Activated CD8-positive, alpha-beta memory T cell treated with anti-CD3 and anti-CD28 coated beads, Interleukin-2, amount 50 U/mL, for 4 hours (primary cell): ENCODE measurements at regions not wholly inside any gene's neighbourhood (a gene's known extent, or its start where the extent isn't known, plus 50 kb on each side); places are given as distances from the start of the nearest gene placed in this dataset.
"Not testable (repeated sequence)": the region's sequence is repeated elsewhere in the genome, so short reads cannot be mapped to it uniquely, and the experiment has no call there.

ENCODE experiments used
- DNase-seq: peaks from one replicate; pipeline ENCODE4 v3.0.0-alpha.2; 2020

DNA sequence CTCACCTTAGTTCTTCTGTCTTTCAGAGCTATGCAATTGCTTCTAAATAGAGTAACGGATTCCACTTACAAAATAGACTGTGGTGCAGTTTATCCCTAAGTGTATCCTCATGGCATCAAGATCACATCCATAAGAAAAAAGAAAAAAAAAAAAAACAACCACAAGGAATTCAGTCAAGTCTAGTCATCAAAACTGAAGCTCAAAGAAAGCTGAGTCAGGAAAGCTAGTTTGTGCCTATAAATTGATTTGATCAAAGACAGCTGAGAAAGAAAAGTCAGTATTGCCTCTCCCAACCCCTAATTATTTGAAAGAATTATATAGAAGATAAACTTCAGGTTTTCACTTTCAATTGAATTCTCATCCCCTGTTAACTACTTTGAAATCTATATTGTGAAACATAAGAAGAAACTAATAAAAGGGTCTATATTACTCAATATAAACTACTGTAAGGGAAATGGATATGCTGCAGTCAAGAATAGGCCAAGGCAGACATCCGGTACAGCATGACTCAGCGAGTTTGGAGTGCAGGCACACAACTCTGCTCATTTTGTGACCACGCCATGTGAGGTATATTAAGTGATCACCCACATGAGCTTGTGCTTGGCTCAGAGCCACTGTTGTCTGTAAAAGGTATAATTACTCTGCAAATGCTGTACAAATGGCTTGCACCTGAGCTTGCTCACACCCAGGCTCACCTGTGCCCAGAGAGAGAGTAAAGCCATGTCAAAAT, 568.1 kb upstream of the CRIM1 start:
- DNase-seq = no peak

DNA sequence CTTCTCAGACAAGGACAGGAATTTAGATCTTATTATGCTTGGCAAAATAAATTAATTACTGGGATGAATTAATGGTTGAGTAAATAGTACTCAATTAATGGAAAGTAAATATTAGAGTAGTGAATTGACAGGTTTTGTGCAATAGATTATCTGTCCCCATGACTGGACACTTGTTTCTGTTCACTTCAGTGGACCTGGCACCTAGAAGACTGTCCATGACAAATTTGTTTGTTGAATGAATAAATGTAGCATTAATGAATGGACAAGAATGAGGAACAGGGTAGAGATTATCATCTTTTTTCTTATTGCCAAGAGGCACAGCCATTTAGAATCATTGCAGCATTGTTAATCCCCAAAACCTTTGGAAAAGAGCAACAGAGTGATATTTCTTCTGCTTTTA, 570.0 kb upstream of the CRIM1 start:
- DNase-seq = no peak

DNA sequence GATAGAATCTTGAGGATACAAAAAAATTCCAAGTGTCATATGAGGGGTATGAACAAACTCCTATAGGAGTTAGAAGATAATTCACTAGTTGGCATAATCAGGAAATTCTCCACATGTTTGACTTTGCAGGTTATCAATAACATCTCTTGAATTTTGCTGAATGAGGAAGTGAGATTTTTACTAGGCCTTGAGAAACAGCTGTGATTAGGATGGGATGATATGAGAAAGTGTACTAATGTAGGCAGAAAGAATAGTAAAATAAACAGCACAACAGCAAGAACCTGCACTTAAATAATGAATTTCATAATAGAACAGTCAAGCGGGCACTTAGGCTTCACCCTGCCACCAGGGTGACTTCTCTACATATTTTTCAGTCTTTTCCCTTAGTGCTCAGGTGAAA, 570.8 kb upstream of the CRIM1 start:
- no peak for DNase-seq

DNA sequence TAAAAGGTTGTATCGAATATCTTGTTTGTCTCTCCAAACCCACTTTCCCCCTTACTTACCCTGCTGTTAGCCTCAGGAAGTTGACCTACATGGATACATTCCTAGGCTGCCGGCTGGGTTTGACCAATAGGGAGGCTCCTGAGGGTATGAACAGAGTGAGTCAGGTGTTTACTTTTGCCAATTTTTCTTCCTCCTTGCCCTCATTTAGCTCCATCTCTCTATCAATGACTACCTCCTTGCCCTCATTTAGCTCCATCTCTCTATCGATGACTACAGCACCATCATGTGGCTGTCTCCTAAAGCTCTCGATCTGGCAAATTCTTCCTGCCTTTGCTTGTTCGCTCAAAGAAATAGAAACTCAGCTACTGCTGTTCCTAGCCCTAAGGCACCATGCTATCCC, 571.9 kb upstream of the CRIM1 start:
- DNase-seq = no peak

DNA sequence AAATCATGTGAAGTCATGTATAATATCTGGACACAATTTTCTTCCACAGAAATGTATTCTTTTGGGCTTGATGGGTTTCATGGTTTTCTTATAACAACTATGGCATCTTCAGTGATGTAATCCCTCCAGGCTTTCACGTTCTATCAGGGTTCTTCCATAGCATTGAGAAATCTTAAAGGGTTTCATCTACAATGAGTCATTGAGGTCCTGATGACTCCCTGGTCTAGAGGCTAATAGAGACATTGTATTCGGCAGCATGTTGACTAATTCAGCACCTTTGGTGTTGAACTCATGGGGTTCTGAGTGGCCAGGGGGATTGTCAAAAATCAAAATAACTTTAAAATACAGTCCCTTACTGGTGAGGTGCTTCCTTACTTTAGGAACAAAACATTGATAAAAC, 614.0 kb upstream of the CRIM1 start:
- no peak for DNase-seq

DNA sequence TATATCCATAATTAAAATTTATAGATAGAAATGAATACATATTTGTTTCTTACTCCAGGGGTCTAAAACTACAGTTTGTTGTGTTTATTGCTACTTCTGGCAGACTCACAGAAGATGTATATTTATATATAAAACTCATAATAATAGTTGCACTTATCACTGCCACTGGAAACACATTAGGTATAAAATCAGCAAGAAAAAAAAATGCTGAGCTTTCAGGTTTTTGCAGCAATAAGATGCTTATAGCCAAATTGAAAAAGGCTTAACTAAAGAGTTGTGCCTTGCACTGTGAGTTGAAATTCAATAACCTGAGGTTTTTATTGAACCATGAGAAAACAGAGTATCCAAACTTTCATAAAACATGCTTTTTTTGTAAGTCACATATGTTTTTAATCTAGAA, 623.9 kb upstream of the CRIM1 start:
- DNase-seq = no peak

DNA sequence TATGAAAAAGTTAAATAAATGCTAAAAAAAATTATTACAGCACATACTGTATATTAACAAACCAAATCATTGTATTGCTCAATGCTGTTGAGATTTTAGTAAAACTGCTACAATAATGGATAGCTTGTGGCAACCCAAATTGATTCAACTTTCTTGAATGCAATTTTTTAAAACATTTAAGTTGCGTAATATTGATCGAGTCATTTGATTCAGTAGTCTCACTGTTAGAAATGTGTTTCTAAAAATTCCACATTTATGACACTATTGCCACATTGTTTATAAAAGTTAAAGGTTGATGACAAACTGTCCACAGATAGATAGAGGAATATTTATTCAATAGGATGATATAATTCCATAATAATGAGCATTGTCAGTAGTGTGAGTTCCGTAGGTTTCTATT, 640.7 kb upstream of the CRIM1 start:
- no peak for DNase-seq

DNA sequence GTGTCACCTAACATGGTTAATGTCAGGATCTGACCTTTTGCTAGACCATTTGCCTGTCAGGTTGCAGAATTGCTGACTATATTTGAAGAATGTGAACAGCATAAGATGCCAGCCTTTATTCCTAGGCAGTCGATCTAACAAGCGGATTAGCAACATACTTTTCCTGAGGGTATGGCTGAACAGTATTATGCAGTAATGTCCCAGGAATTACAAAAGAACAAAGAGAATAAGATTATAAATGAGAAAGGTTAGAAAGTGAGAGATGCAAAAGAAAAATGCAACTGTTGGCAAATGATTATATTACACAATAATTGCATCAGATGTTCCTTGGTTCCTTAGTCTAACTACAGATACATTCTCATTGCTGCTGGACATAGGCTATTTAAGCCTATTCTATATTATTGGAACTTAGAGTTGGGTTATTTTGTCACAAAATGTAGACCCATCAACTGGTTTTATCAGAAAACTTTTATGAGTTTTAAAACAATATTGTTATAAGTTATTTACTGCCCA, 647.1 kb upstream of the CRIM1 start:
- DNase-seq = no peak

DNA sequence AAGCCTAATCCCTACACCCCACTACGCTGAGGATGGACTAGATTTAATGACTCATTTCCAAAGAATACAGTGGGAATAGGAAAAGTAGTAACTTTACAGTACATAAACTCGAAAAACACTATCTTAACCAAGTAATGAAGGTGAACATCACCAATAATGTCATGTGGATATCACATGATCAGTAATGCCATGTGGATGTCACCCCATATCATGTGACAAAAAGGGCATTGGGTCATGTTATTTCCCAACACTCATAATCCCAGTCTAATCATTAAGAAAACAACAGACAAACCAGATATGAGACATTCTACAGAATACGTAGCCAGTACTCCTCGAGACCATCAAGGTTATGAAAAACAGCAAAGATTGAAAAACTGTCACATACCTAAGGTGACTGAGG, 667.3 kb upstream of the CRIM1 start:
- no peak for DNase-seq

DNA sequence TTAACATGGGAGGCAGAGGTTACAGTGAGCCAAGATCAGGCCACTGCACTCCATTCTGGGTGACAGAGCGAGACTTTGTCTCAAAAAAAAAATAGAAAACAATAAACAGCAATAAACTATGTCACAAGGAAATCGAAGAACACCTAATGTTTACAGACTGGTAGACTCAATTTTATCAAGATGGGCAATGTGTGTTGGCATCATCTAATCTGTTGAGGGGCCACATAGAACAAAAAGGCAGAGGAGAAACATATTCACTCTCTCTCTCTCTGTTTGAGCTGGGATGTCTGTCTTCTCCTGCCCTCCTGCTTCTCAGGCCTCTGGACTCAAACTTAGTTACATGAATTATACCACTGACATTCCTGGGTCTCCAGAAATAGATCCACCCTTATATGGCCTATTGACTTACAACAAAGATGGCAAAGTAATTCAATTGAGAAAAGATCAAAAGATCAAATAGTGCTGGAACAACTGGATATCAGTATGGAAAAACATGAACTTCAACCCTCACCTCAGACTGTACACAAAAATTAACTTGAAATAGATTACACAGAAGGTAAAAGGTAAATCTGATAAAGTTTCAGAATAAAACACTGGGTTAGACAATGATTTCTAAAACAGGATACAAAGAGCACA, 703.8 kb upstream of the CRIM1 start:
- DNase-seq = no peak

DNA sequence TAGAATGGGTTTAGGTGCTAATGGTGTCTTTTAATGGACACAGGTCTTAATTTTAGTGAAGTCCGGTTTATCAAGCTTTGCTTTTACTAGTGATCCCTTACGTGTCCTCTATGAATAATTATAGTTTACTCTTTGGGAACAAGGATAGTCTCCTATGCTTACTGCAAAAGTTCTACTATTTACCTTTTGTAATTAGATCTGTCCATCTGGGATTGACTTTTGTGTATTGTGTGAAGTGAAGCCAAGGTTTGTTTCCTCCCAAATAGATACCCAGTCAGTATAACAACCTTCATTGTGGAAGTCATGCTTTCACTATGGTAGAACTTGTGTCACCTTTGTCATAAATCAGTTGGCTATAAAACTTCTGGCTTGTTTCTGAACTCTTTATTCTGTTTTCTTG, 740.9 kb upstream of the CRIM1 start:
- DNase-seq = no peak

DNA sequence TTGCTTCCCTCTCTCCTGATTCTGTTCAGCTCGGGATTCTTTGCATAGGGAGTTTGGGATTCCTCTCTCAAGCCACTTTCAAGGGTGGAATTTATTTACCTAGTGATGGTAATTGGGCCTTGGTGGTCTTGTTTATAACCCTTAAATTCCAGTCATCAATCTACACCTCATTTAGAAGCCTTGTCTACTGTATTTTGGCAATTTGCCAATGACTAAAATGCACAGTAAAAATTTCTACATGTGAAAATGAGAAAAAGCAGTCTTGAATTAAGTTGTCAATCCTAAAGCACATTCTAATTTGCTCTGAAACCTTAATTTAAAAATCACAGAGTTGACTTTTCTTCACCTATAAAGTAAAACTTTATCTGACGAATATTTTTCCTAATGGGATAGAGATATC, 749.2 kb upstream of the CRIM1 start:
- DNase-seq = no peak

DNA sequence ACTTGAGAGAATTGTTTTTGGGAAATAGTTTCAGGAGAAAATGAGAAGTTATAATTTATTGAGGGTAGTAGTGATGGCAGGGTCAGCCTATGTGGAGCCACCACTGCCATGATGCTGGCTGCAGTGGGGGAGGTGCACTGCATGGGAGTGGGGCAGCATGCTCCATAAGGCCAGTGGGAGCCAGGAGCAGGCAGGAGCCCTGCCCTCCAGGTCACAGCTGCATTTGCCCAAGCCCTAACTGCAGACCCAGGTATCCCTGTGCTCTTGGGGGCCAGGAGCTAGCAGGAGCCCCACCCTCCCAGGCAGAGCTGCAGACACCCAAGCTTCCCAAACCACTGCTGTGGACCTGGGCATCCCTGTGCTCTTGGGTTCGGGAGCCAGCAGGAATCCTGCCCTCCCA, 757.3 kb upstream of the CRIM1 start:
- no peak for DNase-seq

DNA sequence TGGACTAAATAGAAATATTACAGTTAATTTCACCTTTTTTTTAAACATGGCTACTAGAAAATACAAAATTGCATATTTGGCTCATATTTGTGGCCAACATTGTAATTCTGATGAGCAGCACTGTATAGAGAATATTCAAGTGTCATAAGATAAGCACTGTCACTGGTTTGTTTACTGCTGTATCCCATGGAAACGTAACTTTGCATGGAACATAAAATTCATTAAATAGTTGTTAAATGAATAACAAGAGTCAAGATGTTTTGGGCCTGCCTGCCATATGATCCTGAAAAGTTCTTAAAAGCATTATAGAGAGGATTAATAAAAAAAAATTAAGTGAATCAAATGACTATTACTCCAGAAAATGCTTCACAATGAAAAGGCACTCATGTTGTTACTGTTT, 763.7 kb upstream of the CRIM1 start:
- no peak for DNase-seq

DNA sequence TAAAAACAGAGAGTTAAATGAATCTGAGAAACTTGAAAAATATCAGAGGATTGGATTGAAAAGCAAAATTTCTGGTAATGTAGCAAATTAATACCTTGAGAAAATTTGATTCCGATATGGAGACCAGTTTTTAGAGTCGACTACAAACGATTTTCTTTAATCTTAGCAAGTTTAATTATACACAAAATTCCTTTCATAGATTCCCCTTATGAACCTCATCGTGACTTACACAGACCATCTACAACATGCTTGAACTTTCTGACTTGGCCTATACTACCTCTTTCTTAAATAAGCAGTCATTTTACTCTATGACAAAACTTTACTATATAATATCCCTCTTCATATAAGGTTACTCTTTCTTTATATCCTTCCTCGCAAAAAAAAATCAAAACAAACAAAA, 769.6 kb upstream of the CRIM1 start:
- DNase-seq = no peak

DNA sequence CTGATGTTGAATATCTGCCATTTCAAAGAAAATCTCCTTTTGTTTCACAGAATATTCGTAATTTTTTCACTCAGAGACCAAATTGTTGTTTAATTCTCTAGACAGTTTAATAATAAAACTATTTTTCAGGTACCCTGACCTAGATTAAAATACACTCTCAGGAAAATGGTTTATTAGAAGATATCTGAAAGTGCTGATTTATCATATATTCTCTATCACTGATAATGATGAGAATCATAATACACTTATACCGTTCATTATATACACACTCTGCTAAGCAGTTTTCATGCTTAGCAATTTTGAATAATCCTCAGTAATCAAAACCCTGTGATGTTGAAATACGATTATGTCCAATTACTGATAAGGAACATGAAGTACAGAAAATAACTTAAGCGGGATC, 772.9 kb upstream of the CRIM1 start:
- DNase-seq = no peak

DNA sequence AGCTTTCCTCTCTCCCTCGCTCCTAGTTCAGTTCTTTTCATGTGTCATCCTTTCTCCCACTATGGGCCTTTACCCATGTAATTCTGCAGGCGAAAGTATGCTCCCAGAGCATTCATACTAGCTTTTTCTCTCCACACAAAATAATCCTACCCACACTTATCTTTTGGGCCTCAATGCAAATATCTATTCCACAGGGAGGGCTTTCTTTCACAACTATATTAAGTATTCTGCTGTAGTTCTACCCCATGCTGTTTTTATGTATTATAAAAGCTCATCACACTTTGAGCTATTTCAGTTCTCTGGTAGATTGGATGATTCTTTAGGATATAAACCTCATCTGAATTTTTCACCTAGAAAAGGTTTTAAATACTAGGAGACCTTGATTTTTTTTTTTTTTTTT, 774.6 kb upstream of the CRIM1 start:
- DNase-seq = no peak

DNA sequence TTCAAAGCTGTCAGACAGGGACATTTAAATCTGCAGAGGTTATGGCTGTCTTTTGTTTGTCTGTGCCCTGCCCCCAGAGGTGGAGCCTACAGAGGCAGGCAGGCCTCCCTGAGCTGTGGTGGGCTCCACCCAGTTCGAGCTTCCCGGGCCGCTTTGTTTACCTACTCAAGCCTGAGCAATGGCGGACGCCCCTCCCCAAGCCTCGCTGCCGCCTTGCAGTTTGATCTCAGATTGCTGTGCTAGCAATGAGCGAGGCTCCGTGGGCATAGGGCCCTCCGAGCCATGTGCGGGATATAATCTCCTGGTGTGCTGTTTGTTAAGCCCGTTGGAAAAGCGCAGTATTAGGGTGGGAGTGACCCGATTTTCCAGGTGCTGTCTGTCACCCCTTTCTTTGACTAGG, 787.0 kb upstream of the CRIM1 start:
- DNase-seq = not testable (repeated sequence)

DNA sequence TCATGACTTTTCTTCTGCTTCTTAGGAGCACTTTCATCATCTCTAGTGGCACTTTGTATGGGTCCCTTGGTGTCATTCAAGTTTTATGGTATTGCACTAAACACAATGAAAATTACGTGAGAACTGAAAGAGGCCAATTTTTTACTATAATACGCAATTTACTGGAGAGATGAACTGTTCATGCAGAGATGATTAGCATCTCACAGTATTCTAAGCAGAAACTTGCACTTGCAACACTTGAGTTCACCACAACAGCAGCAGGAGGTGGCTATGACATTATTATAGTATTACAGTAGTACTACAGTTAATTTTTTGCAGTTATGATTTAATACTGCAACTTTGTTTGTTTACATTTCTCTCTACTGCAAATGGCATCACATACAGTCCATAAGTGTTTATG, 793.1 kb upstream of the CRIM1 start:
- DNase-seq = no peak

DNA sequence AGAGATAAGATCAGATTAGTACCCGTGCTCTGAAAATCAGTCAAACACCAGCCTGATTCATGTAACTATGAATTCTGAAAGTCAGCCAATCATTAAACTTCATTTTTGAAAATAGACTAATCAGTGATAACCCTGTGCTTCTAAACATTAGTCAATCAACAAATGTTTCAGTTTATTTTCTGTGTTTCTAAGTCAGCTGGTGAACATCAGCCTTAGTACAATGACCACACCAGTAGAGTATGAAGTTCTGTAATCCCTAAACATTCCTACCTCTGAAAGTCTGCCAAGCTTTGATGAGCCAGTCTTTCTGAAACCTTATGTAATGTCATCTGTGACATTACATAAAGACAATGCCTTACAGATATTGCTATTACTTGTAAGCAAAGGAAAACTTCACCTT, 807.4 kb upstream of the CRIM1 start:
- no peak for DNase-seq

DNA sequence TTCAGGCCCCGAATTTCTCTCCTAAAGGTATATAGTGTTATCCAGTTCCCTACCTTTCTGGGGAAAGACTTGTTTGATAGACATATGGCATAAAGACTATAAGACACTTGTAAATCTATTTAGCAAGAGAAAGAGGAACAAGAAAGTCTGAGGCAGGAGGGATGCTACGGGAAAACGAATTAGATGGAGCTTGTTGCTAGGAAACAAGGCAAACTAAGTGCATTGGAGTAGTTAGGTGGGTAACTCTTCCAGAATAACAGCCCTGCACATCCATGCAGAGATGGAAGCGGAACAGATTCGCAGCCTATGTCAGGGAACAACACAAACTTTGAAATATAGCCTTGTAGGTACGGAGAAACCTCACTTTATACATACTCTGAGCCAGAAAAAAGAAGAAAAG, 810.3 kb upstream of the CRIM1 start:
- DNase-seq = no peak

DNA sequence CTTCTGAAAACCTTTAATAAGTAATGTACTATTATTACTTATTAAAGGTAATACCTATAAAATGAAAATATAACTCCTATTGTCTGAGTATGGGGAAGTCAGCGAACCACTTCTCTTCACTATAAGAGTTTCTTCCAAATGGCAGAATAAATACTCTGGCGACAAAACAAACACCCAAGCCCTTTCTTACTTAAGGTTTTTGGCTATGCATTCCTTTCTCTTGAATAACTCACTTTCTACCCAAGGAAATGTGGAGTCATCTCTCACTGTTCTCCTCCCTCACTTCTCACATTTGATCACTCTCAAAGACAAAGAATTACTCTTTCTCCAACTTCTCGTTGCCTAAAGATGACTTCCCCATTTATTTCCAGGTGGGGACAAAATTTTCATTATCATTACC, 816.8 kb upstream of the CRIM1 start:
- no peak for DNase-seq

DNA sequence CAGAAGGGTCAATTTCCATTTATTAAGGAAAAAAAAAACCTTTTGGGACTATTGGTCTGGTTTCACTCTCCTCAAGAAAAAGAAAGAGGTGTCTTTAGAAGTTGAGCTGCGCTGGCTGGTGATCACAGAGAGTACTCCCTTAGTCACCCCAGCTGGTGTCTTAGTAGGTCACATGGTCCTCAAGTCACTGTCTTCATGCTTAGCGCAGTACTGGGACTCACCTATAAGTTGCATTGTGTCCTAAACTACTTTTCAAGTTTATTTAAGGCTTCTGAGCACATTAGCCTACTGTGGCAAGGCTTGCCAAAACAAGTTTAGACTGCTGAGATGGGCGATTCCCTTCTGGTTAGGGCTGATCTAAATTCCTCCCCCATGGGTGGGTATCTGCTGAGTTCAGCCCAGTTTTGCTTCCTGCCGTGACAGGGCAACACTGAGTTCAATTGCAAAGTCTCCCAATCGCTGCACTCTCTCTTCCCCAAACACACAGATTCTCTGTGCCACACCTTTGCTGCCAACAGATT, 824.9 kb upstream of the CRIM1 start:
- no peak for DNase-seq

DNA sequence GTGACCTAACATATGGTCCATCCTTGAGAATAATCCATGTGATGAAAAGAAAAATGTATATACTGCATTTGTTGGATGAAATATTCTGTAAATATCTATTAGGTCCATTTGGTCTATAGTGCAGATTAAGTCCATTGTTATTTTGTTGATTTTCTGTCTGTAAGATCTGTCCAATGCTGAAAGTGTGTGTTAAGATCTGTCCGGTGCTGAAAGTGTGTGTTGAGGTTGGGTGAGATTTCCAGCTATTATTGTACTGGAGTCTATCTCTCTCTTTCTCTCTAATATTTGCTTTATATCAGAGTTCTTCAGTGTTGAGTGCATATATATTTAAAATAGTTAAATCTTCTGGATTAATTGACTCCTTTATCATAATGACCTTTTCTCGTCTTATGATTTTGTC, 828.8 kb upstream of the CRIM1 start:
- DNase-seq = no peak

DNA sequence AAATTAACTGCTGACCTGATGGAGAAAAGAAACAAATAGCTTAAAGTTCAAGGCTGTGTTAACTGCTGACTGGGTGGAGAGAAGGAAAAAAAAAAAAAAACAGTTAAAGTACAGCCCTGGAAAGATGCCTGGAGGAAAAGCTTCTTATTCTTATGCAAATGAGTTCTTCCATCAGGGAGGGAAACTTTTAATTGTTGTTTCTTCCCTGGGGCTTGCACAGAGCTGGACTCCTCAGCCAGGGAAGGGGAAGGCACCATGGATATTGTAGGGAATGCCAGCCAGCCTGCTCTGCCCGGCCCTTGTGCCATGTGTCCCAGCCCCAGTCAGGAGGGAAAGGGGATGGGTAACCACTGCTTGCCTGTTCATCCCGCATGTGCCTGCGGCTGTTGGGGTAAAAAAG, 833.1 kb upstream of the CRIM1 start:
- no peak for DNase-seq
